DOHH2 (cell line): ENCODE measurements at regions not wholly inside any gene's neighbourhood (a gene's known extent, or its start where the extent isn't known, plus 50 kb on each side); places are given as distances from the start of the nearest gene placed in this dataset.

Source experiments
- H3F3A ChIP-seq: fragments of 200-600 bp; sonication (generic), shearing (Covaris generic); 2 replicates; pipeline ENCODE4 v1.6.0; 2016; ENCODE audit warnings: antibody characterized with exemption, mild to moderate bottlenecking; ENCODE audit not compliant: control insufficient read depth, insufficient read depth
- H3K27ac ChIP-seq: fragments of 200-600 bp; sonication (generic); 2 replicates; pipeline ENCODE4 v1.5.1; 2014; ENCODE audit warnings: low read depth, mild to moderate bottlenecking, low read length, moderate library complexity
- H3K27me3 ChIP-seq: fragments of 200-600 bp; sonication (generic); 2 replicates; pipeline ENCODE4 v1.6.1; 2014; ENCODE audit warnings: mild to moderate bottlenecking, low read length, mixed read lengths; ENCODE audit not compliant: control insufficient read depth
- H3K36me3 ChIP-seq: fragments of 200-600 bp; sonication (generic); 2 replicates; pipeline ENCODE4 v1.6.1; 2014; ENCODE audit warnings: mild to moderate bottlenecking, low read length, moderate library complexity, mixed read lengths; ENCODE audit not compliant: control insufficient read depth
- H3K4me1 ChIP-seq: fragments of 200-600 bp; sonication (generic); 2 replicates; pipeline ENCODE4 v1.6.1; 2014; ENCODE audit warnings: mild to moderate bottlenecking, low read length, mixed read lengths; ENCODE audit not compliant: control insufficient read depth
- H3K4me2 ChIP-seq: fragments of 200-600 bp; sonication (generic); 2 replicates; pipeline ENCODE4 v1.6.0; 2014; ENCODE audit warnings: mild to moderate bottlenecking, low read length, moderate library complexity
- H3K4me3 ChIP-seq: fragments of 200-600 bp; sonication (generic); 2 replicates; pipeline ENCODE4 v1.5.1; 2014; ENCODE audit warnings: mild to moderate bottlenecking, low read length, mixed read lengths
- H3K79me2 ChIP-seq: fragments of 200-600 bp; sonication (generic); 2 replicates; pipeline ENCODE4 v1.6.1; 2014; ENCODE audit warnings: mild to moderate bottlenecking, low read length, mixed read lengths; ENCODE audit not compliant: control insufficient read depth
- H3K9me2 ChIP-seq: fragments of 200-600 bp; sonication (generic); replicated peaks from 2 replicates; pipeline ENCODE4 v1.6.1; 2014; ENCODE audit warnings: mild to moderate bottlenecking, low read length, mixed read lengths; ENCODE audit not compliant: control insufficient read depth
- H3K9me3 ChIP-seq: fragments of 200-600 bp; sonication (generic); 2 replicates; pipeline ENCODE4 v1.6.1; 2014; ENCODE audit warnings: antibody characterized with exemption, low read length, mixed read lengths; ENCODE audit not compliant: control insufficient read depth, insufficient read depth
- H4K20me1 ChIP-seq: fragments of 200-600 bp; sonication (generic); 2 replicates; pipeline ENCODE4 v1.6.0; 2014; ENCODE audit warnings: low read depth, mild to moderate bottlenecking, antibody characterized with exemption, low read length, moderate library complexity; ENCODE audit not compliant: control insufficient read depth, insufficient read depth
- EZH2phosphoT487 ChIP-seq: fragments of 200-600 bp; sonication (generic); IDR thresholded peaks from 2 replicates; pipeline ENCODE4 v1.6.1; 2017; ENCODE audit warnings: borderline replicate concordance, mild to moderate bottlenecking, antibody characterized with exemption, low read length, moderate library complexity, mixed read lengths
- TF ChIP-seq, protein P1 (sequence below): fragments of 200-600 bp; sonication (generic); IDR thresholded peaks from one replicate; pipeline ENCODE4 v1.5.1; 2014; ENCODE audit warnings: antibody characterized with exemption, mild to moderate bottlenecking, low read depth, low read length; ENCODE audit not compliant: poor library complexity, severe bottlenecking

DNA sequence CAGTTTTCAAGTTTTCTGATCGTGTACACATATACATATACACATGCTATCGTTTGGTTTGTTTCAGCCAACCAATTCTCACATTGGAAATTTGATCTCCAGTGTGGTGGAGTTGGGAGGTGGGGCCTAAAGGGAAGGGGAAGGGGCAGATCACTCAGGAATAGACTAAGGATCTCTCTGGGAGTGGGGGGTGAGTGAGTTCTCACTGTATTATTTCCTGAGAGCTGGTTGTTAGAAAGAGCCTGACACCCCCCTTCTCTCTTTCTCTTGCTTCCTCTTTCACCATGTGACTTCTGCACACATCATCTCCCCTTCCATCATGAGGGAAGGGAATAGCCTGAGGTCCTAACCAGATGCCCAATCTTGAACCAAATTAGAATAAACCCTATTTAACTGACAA, 551.7 kb downstream of the MAT2B start:
- H3K4me3 ChIP-seq = no peak overlapping the region
- no peak overlapping the region for H3K27ac ChIP-seq
- no peaks in the 10 kb centered on the region for H4K20me1 ChIP-seq
- H3K4me2 ChIP-seq = no peak overlapping the region
- H3K9me3 ChIP-seq = no peaks in the 10 kb centered on the region
- no peaks in the 10 kb centered on the region for H3F3A ChIP-seq
- no peaks in the 10 kb centered on the region for H3K27me3 ChIP-seq
- H3K36me3 ChIP-seq = no peaks in the 10 kb centered on the region
- H3K79me2 ChIP-seq = no peaks in the 10 kb centered on the region
- TF ChIP-seq, protein P1, sequence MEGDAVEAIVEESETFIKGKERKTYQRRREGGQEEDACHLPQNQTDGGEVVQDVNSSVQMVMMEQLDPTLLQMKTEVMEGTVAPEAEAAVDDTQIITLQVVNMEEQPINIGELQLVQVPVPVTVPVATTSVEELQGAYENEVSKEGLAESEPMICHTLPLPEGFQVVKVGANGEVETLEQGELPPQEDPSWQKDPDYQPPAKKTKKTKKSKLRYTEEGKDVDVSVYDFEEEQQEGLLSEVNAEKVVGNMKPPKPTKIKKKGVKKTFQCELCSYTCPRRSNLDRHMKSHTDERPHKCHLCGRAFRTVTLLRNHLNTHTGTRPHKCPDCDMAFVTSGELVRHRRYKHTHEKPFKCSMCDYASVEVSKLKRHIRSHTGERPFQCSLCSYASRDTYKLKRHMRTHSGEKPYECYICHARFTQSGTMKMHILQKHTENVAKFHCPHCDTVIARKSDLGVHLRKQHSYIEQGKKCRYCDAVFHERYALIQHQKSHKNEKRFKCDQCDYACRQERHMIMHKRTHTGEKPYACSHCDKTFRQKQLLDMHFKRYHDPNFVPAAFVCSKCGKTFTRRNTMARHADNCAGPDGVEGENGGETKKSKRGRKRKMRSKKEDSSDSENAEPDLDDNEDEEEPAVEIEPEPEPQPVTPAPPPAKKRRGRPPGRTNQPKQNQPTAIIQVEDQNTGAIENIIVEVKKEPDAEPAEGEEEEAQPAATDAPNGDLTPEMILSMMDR = no peak
- TF ChIP-seq EZH2phosphoT487 = no peak
- no peaks in the 10 kb centered on the region for H3K9me2 ChIP-seq
- no peaks in the 10 kb centered on the region for H3K4me1 ChIP-seq

DNA sequence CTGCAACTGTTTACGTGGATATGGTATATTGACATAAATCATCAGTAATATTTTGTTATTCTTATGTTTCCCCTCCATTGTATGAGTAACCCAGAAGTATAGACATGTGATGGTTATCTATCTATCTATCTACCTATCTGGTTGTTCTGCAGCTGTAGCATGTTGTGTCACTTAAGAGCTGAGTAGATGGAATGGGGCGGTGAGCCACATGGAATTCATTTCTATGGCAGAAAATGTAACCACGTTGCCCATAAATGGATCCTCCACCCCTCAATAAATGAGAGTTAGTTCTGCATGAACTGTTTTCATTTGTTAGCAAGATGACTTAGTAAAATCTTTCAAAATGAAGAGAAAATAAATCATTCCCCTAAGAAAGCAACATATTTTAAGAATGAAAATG, 553.2 kb downstream of the MAT2B start:
- Histone ChIP-seq H3K4me3 (no peak overlapping the region), H4K20me1 (no peaks in the 10 kb centered on the region), H3F3A (no peaks in the 10 kb centered on the region), H3K27me3 (no peaks in the 10 kb centered on the region), H3K9me3 (no peaks in the 10 kb centered on the region), H3K9me2 (no peaks in the 10 kb centered on the region), H3K4me1 (no peaks in the 10 kb centered on the region), H3K4me2 (no peak overlapping the region), H3K79me2 (no peaks in the 10 kb centered on the region), H3K27ac (no peak overlapping the region), H3K36me3 (no peaks in the 10 kb centered on the region)
- TF ChIP-seq, protein P1 = no peak
- TF ChIP-seq EZH2phosphoT487 = no peak

DNA sequence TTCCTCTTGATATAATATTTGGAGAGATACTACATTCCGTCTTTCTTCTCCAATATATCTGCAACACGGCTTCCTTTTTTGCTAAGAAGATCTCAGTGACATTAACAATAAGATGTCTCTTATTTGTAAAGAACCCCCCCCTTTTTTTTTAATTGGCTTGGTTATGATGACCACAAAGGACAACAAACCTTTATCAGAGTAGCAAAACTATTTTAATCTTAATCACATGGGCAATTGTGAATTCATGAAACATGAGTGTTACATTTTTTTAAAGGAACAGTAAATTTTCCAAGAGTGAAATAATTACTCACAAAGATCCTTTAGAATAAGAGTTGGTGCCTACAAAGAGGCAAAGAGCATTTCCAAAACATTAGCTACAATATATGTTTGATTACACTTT, 554.1 kb downstream of the MAT2B start:
- no peaks in the 10 kb centered on the region for H3K79me2 ChIP-seq
- no peak overlapping the region for H3K4me3 ChIP-seq
- no peaks in the 10 kb centered on the region for H3K27me3 ChIP-seq
- TF ChIP-seq, protein P1 = no peak
- no peak for TF ChIP-seq EZH2phosphoT487
- H3K4me1 ChIP-seq = no peaks in the 10 kb centered on the region
- H3F3A ChIP-seq = no peaks in the 10 kb centered on the region
- no peak overlapping the region for H3K27ac ChIP-seq
- H4K20me1 ChIP-seq = no peaks in the 10 kb centered on the region
- no peaks in the 10 kb centered on the region for H3K9me3 ChIP-seq
- no peaks in the 10 kb centered on the region for H3K9me2 ChIP-seq
- no peaks in the 10 kb centered on the region for H3K36me3 ChIP-seq
- H3K4me2 ChIP-seq = no peak overlapping the region
